Ovary (tissue), 7 donors: ENCODE measurements at regions not wholly inside any gene's neighbourhood (a gene's known extent, or its start where the extent isn't known, plus 50 kb on each side); places are given as distances from the start of the nearest gene placed in this dataset.
"Not testable (repeated sequence)": the region's sequence is repeated elsewhere in the genome, so short reads cannot be mapped to it uniquely, and the experiment has no call there.

ENCODE experiments used
- DNase-seq, 5 donors: peaks; one replicate each; pipeline ENCODE4 v3.0.0-alpha.2; 2019 to 2020
- H3K27ac ChIP-seq, 2 donors: fragments of 200-600 bp; one replicate each; pipeline versions ENCODE4 v1.5.1 to v1.8.0; 2019 to 2022
- H3K27me3 ChIP-seq: fragments of 200-600 bp; one replicate; pipeline ENCODE4 v1.8.0; 2022
- H3K36me3 ChIP-seq: fragments of 200-600 bp; sonication (generic); one replicate; pipeline ENCODE4 v1.5.1; 2019
- H3K4me1 ChIP-seq: one replicate; pipeline ENCODE4 v1.8.1; 2013; ENCODE audit warnings: mild to moderate bottlenecking, moderate library complexity; ENCODE audit not compliant: insufficient read depth
- H3K4me3 ChIP-seq: fragments of 200-600 bp; sonication (generic); one replicate; pipeline ENCODE4 v1.5.1; 2017
- H3K9me3 ChIP-seq, 2 donors: fragments of 200-600 bp in 1 of 2; sonication (generic) in 1 of 2; one replicate each; pipeline versions ENCODE4 v1.5.1 to v1.8.1; 2013 to 2019; ENCODE audit warnings: mild to moderate bottlenecking in 1 of 2, moderate library complexity in 1 of 2
- EP300 ChIP-seq: sonication (generic); formaldehyde crosslinking; IDR thresholded peaks from one replicate; pipeline ENCODE4 v1.6.1; 2017; ENCODE audit warnings: antibody characterized with exemption
- POLR2A ChIP-seq: fragments of 450-650 bp; IDR thresholded peaks from one replicate; pipeline ENCODE4 v1.6.1; 2017; ENCODE audit warnings: antibody characterized with exemption, mild to moderate bottlenecking, moderate library complexity
- WGBS, 3 donors: extraction: QIAGEN DNeasy Blood & Tissue Kit in 1 of 3; methylation state at CpG; one replicate each; pipeline versions ENCODE4 v1.1.5 to v1.1.7; 2013 to 2017; 5-methylcytosine and 5-hydroxymethylcytosine counted together
- intact Hi-C, 4 donors: fragments of 100-400 bp; cut with DNase I; formaldehyde crosslinking; loops; one replicate each; pipeline versions ENCODE4 v1.11.0 to v1.15.1; 2022 to 2023
- TF ChIP-seq, protein P1 (sequence below), 3 donors: fragments of 450-650 bp in 2 of 3; fragments of 200-600 bp in 1 of 3; IDR thresholded peaks; one replicate each; pipeline versions ENCODE4 v1.5.1 to v1.8.0; 2016 to 2022; ENCODE audit warnings: antibody characterized with exemption in 3 of 3, mild to moderate bottlenecking in 1 of 3
- donor health status: DM: no; HTN: no; CAD: no; lungs with moderate emphysema.
- donor health status: DM: no; HTN: no; CAD: no.
- donor health status: Bipolar disorder and iron deficiency.
- donor health status: DM: no; HTN: no; CAD: no.
- donor health status: DM: yes; HTN: yes; CAD: no.

DNA sequence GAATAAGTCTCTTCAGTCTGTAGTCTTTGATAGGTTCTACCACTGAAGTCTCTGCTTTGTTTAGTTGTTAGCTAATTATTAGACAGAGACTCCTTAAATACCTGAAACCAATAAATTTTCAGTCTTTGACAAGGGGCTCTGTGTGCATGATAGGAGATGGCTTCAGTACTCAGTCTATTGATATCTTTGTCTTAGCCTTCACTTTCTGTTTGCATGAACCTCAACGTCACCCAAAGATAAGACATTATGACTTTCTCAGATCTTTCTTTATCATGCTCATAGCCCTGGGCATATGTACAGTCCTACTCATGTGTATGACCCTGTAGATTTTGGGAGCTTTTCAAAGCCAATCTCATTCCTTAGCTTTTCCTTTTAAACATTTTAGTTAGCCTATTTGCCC is 183.5 kb upstream of the GCFC2 start:
- WGBS, 3 donors = 50 to 65% (median 64%) methylated on average over 1 of the region's 1 CpG
- TF ChIP-seq, protein P1, sequence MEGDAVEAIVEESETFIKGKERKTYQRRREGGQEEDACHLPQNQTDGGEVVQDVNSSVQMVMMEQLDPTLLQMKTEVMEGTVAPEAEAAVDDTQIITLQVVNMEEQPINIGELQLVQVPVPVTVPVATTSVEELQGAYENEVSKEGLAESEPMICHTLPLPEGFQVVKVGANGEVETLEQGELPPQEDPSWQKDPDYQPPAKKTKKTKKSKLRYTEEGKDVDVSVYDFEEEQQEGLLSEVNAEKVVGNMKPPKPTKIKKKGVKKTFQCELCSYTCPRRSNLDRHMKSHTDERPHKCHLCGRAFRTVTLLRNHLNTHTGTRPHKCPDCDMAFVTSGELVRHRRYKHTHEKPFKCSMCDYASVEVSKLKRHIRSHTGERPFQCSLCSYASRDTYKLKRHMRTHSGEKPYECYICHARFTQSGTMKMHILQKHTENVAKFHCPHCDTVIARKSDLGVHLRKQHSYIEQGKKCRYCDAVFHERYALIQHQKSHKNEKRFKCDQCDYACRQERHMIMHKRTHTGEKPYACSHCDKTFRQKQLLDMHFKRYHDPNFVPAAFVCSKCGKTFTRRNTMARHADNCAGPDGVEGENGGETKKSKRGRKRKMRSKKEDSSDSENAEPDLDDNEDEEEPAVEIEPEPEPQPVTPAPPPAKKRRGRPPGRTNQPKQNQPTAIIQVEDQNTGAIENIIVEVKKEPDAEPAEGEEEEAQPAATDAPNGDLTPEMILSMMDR (IDR thresholded peaks at IDR 0.05) = no peak
- TF ChIP-seq POLR2A (no peak), EP300 (no peak)
- Histone ChIP-seq H3K27ac (no peak overlapping the region), H3K27me3 (no peaks in the 10 kb centered on the region), H3K4me3 (no peak overlapping the region), H3K9me3 (no peaks in the 10 kb centered on the region), H3K36me3 (no peaks in the 10 kb centered on the region), H3K4me1 (no peaks in the 10 kb centered on the region)
- no peak for DNase-seq
- intact Hi-C loops = no loop called here

- TF ChIP-seq, protein P1 (IDR thresholded peaks at IDR 0.05) = no peak
- TF ChIP-seq EP300 (no peak), POLR2A (no peak)
- Histone ChIP-seq H3K4me1 (no peaks in the 10 kb centered on the region), H3K9me3 (no peaks in the 10 kb centered on the region), H3K36me3 (no peaks in the 10 kb centered on the region), H3K27ac (no peak overlapping the region), H3K4me3 (no peak overlapping the region), H3K27me3 (no peaks in the 10 kb centered on the region)
- intact Hi-C loops = no loop called here
- no peak for DNase-seq
- WGBS, 3 donors = 45 to 66% (median 62%) methylated on average over 2 of the region's 2 CpGs
Observed at GRCh38 chr2:75892490-75892889, 181.8 kb upstream of the GCFC2 start.

DNA sequence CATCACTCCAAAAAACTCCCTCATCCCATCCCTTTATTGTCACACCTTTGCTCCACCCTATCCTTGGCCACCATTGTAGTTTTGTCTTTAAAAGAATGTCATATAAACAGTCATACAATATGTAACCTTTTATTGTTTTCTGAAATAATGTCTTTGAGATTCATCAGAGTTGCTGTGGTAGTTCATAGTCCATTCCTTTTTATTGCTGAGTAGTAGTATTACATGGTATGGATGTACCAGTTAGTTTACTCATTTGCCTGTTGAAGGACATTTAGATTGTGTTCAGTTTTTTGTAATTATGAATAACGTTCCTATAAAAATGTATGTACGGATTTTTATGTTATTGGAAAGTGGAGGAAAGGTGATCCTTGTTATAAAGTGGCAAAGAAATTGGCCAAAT is 171.8 kb upstream of the GCFC2 start:
- WGBS, 3 donors = 86 to 95% (median 90%) methylated on average over 2 of the region's 2 CpGs
- Histone ChIP-seq H3K4me1 (no peaks in the 10 kb centered on the region), H3K27me3 (no peaks in the 10 kb centered on the region), H3K27ac (no peak overlapping the region), H3K4me3 (no peak overlapping the region), H3K36me3 (no peaks in the 10 kb centered on the region), H3K9me3 (no peaks in the 10 kb centered on the region)
- intact Hi-C loops = no loop called here
- no peak for DNase-seq
- TF ChIP-seq POLR2A (no peak), EP300 (no peak)
- TF ChIP-seq, protein P1 (IDR thresholded peaks at IDR 0.05) = no peak

DNA sequence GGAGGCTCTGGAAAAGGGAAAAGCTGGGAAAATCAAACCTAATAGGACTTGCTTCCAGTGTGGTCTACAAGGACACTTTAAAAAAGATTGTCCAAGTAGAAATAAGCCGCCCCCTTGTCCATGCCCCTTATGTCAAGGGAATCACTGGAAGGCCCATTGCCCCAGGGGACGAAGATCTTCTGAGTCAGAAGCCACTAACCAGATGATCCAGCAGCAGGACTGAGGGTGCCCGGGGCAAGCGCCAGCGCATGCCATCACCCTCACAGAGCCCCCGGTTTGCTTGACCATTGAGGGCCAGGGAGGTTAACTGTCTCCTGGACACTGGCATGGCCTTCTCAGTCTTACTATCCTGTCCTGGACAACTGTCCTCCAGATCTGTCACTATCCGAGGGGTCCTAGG is 164.9 kb upstream of the GCFC2 start:
- DNase-seq, intact Hi-C loops, H3K27me3 ChIP-seq, H3K4me3 ChIP-seq, H3K27ac ChIP-seq, H3K4me1 ChIP-seq, H3K9me3 ChIP-seq, H3K36me3 ChIP-seq: not testable (repeated sequence)
- 85 to 93% (median 87%) methylated on average over 7 of the region's 7 CpGs for WGBS, 3 donors

GRCh38 chr2:75871762-75872614 is 161.3 kb upstream of the GCFC2 start:
- H3K4me3 ChIP-seq, H3K36me3 ChIP-seq, H3K27ac ChIP-seq, H3K27me3 ChIP-seq, DNase-seq, H3K4me1 ChIP-seq, H3K9me3 ChIP-seq, intact Hi-C loops: not testable (repeated sequence)
- 95% methylated on average over 25 of the region's 25 CpGs for WGBS, 3 donors
